SK-N-SH (cell line): ENCODE measurements at regions not wholly inside any gene's neighbourhood (a gene's known extent, or its start where the extent isn't known, plus 50 kb on each side); places are given as distances from the start of the nearest gene placed in this dataset.
"Not testable (repeated sequence)": the region's sequence is repeated elsewhere in the genome, so short reads cannot be mapped to it uniquely, and the experiment has no call there.

Source experiments
- CTCF ChIP-seq: fragments of 200-600 bp; sonication (generic); IDR thresholded peaks from 2 replicates; pipeline ENCODE4 v1.6.1; 2017; ENCODE audit warnings: antibody characterized with exemption, mild to moderate bottlenecking, moderate library complexity
- EP300 ChIP-seq, 2 experiments: IDR thresholded peaks; 2 replicates each; pipeline versions ENCODE4 v1.4.0 to v1.6.1; 2012; ENCODE audit warnings: borderline replicate concordance in 1 of 2, low read depth in 1 of 2, low read length in 1 of 2
- FOSL2 ChIP-seq: IDR thresholded peaks from 2 replicates; pipeline ENCODE4 v1.4.0; 2012; ENCODE audit warnings: low read depth, mild to moderate bottlenecking, moderate library complexity, borderline replicate concordance
- MEF2A ChIP-seq: IDR thresholded peaks from 2 replicates; pipeline ENCODE4 v1.4.0; 2012; ENCODE audit warnings: low read depth, borderline replicate concordance
- POLR2AphosphoS5 ChIP-seq: IDR thresholded peaks from 2 replicates; pipeline ENCODE4 v1.6.1; 2012; ENCODE audit warnings: low read depth, low read length
- SIN3A ChIP-seq: IDR thresholded peaks from 2 replicates; pipeline ENCODE4 v1.6.1; 2012; ENCODE audit warnings: low read depth, mild to moderate bottlenecking, low read length, moderate library complexity, borderline replicate concordance
- USF2 ChIP-seq: fragments of 150-350 bp; IDR thresholded peaks from 2 replicates; pipeline ENCODE4 v1.6.1; 2017; ENCODE audit warnings: antibody characterized with exemption, low read length, low read depth, borderline replicate concordance
- TF ChIP-seq, protein P1 (sequence below): IDR thresholded peaks from 2 replicates; pipeline ENCODE4 v1.4.0; 2012; ENCODE audit warnings: low read depth

DNA sequence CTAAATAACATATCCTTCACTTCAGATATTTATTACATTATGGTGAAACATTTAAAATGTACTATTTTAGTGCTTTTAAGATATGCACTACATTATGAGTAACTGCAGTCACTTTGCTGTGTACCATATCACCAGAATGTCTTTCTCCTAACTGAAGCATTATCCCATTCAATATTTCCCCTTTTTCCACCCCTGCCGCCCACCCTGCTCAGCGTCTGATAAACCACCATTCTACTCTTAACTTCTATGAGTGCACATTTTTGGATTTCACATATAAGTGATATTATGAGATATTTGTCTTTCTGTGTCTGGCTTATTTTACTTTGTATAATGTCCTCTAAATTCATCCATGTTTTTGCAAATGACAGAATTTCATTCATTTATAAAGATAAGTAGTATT is 126.4 kb downstream of the CCDC74A start:
- TF ChIP-seq MEF2A; SIN3A; CTCF; USF2; POLR2AphosphoS5; EP300 (IDR thresholded peaks at IDR 0.05; ENCODE audit: borderline replicate concordance in 1 of 2, low read depth in 1 of 2, low read length in 1 of 2); FOSL2: not testable (repeated sequence)
- TF ChIP-seq, protein P1, sequence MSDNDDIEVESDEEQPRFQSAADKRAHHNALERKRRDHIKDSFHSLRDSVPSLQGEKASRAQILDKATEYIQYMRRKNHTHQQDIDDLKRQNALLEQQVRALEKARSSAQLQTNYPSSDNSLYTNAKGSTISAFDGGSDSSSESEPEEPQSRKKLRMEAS, result not testable (repeated sequence)
